K562 (cell line): ENCODE measurements at regions not wholly inside any gene's neighbourhood (a gene's known extent, or its start where the extent isn't known, plus 50 kb on each side); places are given as distances from the start of the nearest gene placed in this dataset.

ENCODE experiments used
- ATAC-seq: fragments of 200-7000 bp; cut with Tn5 transposase; 3 replicates; pipeline ENCODE4 v1.9.1; 2020; ENCODE audit warnings: moderate library complexity
- BruUV-seq: library from RNA; stranded (reverse); fragments of 400-500 nt; replicated peaks from 2 replicates; lab custom pipeline; 2021; lab: Mats Ljungman, UMichigan
- CTCF ChIA-PET: fragments of 300-600 bp; formaldehyde crosslinking; extraction: SDS; loops from one replicate; lab custom pipeline; 2021; ENCODE audit warnings: low intra/inter-chr PET ratio; lab: Yijun Ruan, JAX
- POLR2A ChIA-PET: fragments of 300-600, 350-650 bp; sonication (Branson Sonifier 250); formaldehyde crosslinking; extraction: SDS; loops from one replicate; lab custom pipeline; 2021; ENCODE audit warnings: antibody characterized with exemption, inconsistent platforms; lab: Yijun Ruan, JAX
- DNase-seq, 4 experiments: peaks; one replicate each; pipeline versions ENCODE4 v3.0.0 to v3.0.0-alpha.2; 2011 to 2018; ENCODE audit warnings: low spot score in 3 of 4, mixed read lengths in 3 of 4; ENCODE audit errors: extremely low read depth in 1 of 4
- FAIRE-seq: peaks from 2 replicates; lab custom pipeline; 2011; peaks lifted over from hg19 to GRCh38; lab: Jason Lieb, UNC
- H2AFZ ChIP-seq: 2 replicates; pipeline ENCODE4 v1.6.0; 2011; ENCODE audit warnings: low read depth, low read length, control low read depth, inconsistent platforms
- H3K27ac ChIP-seq: fragments of 200-600 bp; 3 replicates; pipeline ENCODE4 v1.8.0; 2011; ENCODE audit warnings: low read depth, mild to moderate bottlenecking, control low read depth, inconsistent platforms, low read length, moderate library complexity, mixed read lengths; ENCODE audit errors: extremely low read depth
- H3K27me3 ChIP-seq, 2 experiments: fragments of 300-600 bp in 1 of 2; 2 replicates in 1 of 2; 3 replicates in 1 of 2; pipeline versions ENCODE4 v1.6.0 to v1.8.0; 2011; ENCODE audit warnings: inconsistent platforms in 2 of 2, low read length in 2 of 2, mild to moderate bottlenecking in 1 of 2, mixed read lengths in 1 of 2, moderate library complexity in 1 of 2; ENCODE audit not compliant: control insufficient read depth in 2 of 2, insufficient read depth in 2 of 2
- H3K36me3 ChIP-seq: fragments of 300-600 bp; 3 replicates; pipeline ENCODE4 v1.8.0; 2011; ENCODE audit warnings: mild to moderate bottlenecking, low read length, inconsistent platforms; ENCODE audit not compliant: control insufficient read depth, insufficient read depth
- H3K4me1 ChIP-seq, 2 experiments: fragments of 200-600 bp in 1 of 2; replicated peaks in 1 of 2; 2 replicates in 1 of 2; 3 replicates in 1 of 2; pipeline versions ENCODE4 v1.5.1 to v1.8.0; 2011; ENCODE audit warnings: inconsistent platforms in 2 of 2, low read length in 2 of 2, mild to moderate bottlenecking in 1 of 2, mixed read lengths in 1 of 2, moderate library complexity in 1 of 2; ENCODE audit not compliant: control insufficient read depth in 2 of 2, insufficient read depth in 2 of 2
- H3K4me2 ChIP-seq: 2 replicates; pipeline ENCODE4 v1.6.1; 2011; ENCODE audit warnings: low read length, control low read depth, inconsistent platforms, mixed read lengths; ENCODE audit not compliant: insufficient read depth
- H3K4me3 ChIP-seq: fragments of 200-600 bp; sonication (generic), shearing (Covaris generic); 2 replicates; pipeline ENCODE4 v1.5.1; 2016; ENCODE audit warnings: control low read depth, inconsistent platforms
- H3K79me2 ChIP-seq: fragments of 200-600 bp; 3 replicates; pipeline ENCODE4 v1.8.0; 2011; ENCODE audit warnings: low read length, inconsistent platforms; ENCODE audit not compliant: control insufficient read depth, insufficient read depth
- H3K9ac ChIP-seq, 2 experiments: 2 replicates each; pipeline versions ENCODE4 v1.6.0 to v1.6.1; 2011; ENCODE audit warnings: low read depth in 2 of 2, low read length in 2 of 2, control low read depth in 1 of 2, inconsistent platforms in 1 of 2, mild to moderate bottlenecking in 1 of 2, mixed read lengths in 1 of 2; ENCODE audit not compliant: insufficient read depth in 1 of 2
- H3K9me1 ChIP-seq: one replicate; pipeline ENCODE4 v1.6.0; 2011; ENCODE audit warnings: inconsistent platforms, mild to moderate bottlenecking, low read length, moderate library complexity; ENCODE audit not compliant: control insufficient read depth, insufficient read depth
- H3K9me3 ChIP-seq: replicated peaks from 2 replicates; pipeline ENCODE4 v1.5.1; 2011; ENCODE audit warnings: low read depth, low read length, inconsistent platforms; ENCODE audit not compliant: control insufficient read depth, insufficient read depth
- H4K20me1 ChIP-seq: replicated peaks from 2 replicates; pipeline ENCODE4 v1.6.1; 2011; ENCODE audit warnings: low read length, inconsistent platforms, mixed read lengths; ENCODE audit not compliant: control insufficient read depth, insufficient read depth
- BRCA1 ChIP-seq, 2 experiments: fragments of 450-650 bp in 1 of 2; sonication (generic) in 1 of 2; formaldehyde crosslinking in 1 of 2; IDR thresholded peaks; 2 replicates each; pipeline versions ENCODE4 v1.5.0 to v1.6.1; 2017 to 2020; ENCODE audit warnings: mild to moderate bottlenecking in 1 of 2, missing genetic modification reagents in 1 of 2
- ELF1 ChIP-seq: fragments of 200-800 bp; sonication (Bioruptor generic); IDR thresholded peaks from 2 replicates; pipeline ENCODE4 v1.6.1; 2016; ENCODE audit warnings: missing genetic modification characterization, missing compliant biosample characterization
- EP400 ChIP-seq: fragments of 450-650 bp; IDR thresholded peaks from 2 replicates; pipeline ENCODE4 v1.6.1; 2017; ENCODE audit warnings: antibody characterized with exemption, mild to moderate bottlenecking, moderate library complexity
- HDGF ChIP-seq: fragments of 450-650 bp; IDR thresholded peaks from 2 replicates; pipeline ENCODE4 v1.6.1; 2016
- HMGN3 ChIP-seq: IDR thresholded peaks from 2 replicates; pipeline ENCODE4 v1.6.1; 2011; ENCODE audit warnings: borderline replicate concordance, low read depth, mild to moderate bottlenecking, mixed read lengths, low read length; ENCODE audit not compliant: insufficient read length; ENCODE audit errors: extremely low read depth
- JUNB ChIP-seq: fragments of 450-650 bp; formaldehyde crosslinking; conservative IDR thresholded peaks from 2 replicates; pipeline ENCODE4 v1.4.0; 2020; ENCODE audit warnings: mild to moderate bottlenecking
- LARP7 ChIP-seq: fragments of 450-650 bp; IDR thresholded peaks from 2 replicates; pipeline ENCODE4 v1.6.1; 2016
- MAFG ChIP-seq: fragments of 450-650 bp; conservative IDR thresholded peaks from 2 replicates; pipeline ENCODE4 v1.6.1; 2016; ENCODE audit warnings: missing genetic modification characterization, missing compliant biosample characterization
- RNF2 ChIP-seq: sonication (generic); IDR thresholded peaks from 2 replicates; pipeline ENCODE4 v1.6.1; 2016
- SAFB2 ChIP-seq: fragments of 200-400 bp; formaldehyde crosslinking; IDR thresholded peaks from 2 replicates; pipeline ENCODE4 v1.6.1; 2018; ENCODE audit warnings: borderline replicate concordance, low read length, low read depth, moderate library complexity; ENCODE audit not compliant: severe bottlenecking
- SREBF1 ChIP-seq: fragments of 150-350 bp; IDR thresholded peaks from 2 replicates; pipeline ENCODE4 v1.6.1; 2014; ENCODE audit warnings: antibody characterized with exemption, low read depth, low read length, borderline replicate concordance
- TAL1 ChIP-seq: fragments of 450-650 bp; IDR thresholded peaks from 2 replicates; pipeline ENCODE4 v1.6.1; 2016; ENCODE audit warnings: mild to moderate bottlenecking
- ZBTB1 ChIP-seq: sonication (generic); formaldehyde crosslinking; IDR thresholded peaks from 2 replicates; pipeline ENCODE4 v1.8.1; 2023; ENCODE audit warnings: missing genetic modification reagents, low read depth, mild to moderate bottlenecking, borderline replicate concordance
- ZNF780A ChIP-seq: fragments of 250-450 bp; sonication (Bioruptor Pico); IDR thresholded peaks from 2 replicates; pipeline ENCODE4 v1.5.0; 2021; ENCODE audit warnings: mild to moderate bottlenecking
- WGBS: fragments of 100-300 bp; shearing (Covaris generic); methylation state at CpG from one replicate; pipeline ENCODE4 v1.1.6; 2016; ENCODE audit warnings: low coverage, mixed read lengths; ENCODE audit not compliant: insufficient coverage; ENCODE audit errors: missing lambda C conversion rate; 5-methylcytosine and 5-hydroxymethylcytosine counted together
- in situ Hi-C: fragments of 300-500 bp; cut with MboI; formaldehyde crosslinking; loops from 4 replicates; pipeline ENCODE4 v1.15.0; 2018; ENCODE audit warnings: inconsistent platforms, mixed read lengths
- intact Hi-C: fragments of 100-400 bp; cut with micrococcal nuclease; formaldehyde crosslinking; loops from 2 replicates; pipeline ENCODE4 v1.14.2; 2022
- TF ChIP-seq, protein P1 (sequence below), 2 experiments: fragments of 200-800 bp in 1 of 2; sonication (Bioruptor generic) in 1 of 2; sonication (generic) in 1 of 2; formaldehyde crosslinking in 1 of 2; IDR thresholded peaks in 1 of 2; conservative IDR thresholded peaks in 1 of 2; 2 replicates each; pipeline versions ENCODE4 v1.5.0 to v1.6.1; 2016 to 2020; ENCODE audit warnings: missing compliant biosample characterization in 1 of 2, missing genetic modification characterization in 1 of 2, missing genetic modification reagents in 1 of 2
- TF ChIP-seq, protein P2 (sequence below): IDR thresholded peaks from 3 replicates; pipeline ENCODE4 v1.6.1; 2011; ENCODE audit warnings: borderline replicate concordance, mild to moderate bottlenecking; ENCODE audit not compliant: insufficient read length, insufficient read depth
- TF ChIP-seq, protein P3 (sequence below): fragments of 450-650 bp; IDR thresholded peaks from 2 replicates; pipeline ENCODE4 v1.6.1; 2016; ENCODE audit warnings: borderline replicate concordance

DNA sequence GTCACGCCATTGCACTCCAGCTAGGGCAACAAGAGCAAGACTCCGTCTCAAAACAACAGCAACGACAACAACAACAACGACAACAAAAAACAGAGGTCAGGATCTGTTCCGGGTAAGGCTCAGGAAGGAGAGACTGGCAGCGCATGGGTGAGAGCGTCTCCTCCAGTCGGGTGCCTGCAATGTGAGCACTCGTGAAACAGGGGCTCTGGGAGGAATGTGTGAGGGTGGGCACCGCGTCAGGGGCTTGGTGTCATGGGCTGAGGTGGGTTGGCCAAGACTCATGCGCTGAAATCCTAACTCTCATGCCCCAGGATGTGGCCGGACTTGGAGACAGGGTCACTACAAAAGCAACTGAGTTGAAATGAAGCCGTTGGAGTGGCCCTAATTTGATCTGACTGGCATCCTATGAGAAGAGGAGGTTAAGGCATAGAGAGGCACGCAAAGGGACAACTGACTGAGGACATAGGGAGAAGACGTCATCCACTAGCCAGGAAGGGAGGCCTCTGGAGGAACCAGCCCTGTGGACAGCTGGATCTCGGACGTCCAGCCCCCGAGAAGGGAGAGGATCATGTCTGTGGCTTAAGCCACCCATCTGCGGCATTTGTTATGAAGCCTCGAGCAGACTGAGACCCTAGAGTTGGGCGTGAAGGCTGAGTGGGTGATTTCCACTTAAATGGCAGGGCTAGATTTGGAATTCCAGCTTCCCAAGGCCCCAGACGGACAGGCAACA lies 241.5 kb upstream of the PITRM1 start:
- no peak overlapping the region for H2AFZ ChIP-seq
- peaks cover 0 to 30% of the 10 kb centered on the region in 2 experiments; a peak in 3 of 5 replicates for H3K27me3 ChIP-seq
- no peak overlapping the region for H3K27ac ChIP-seq
- H3K9me1 ChIP-seq, result no peaks in the 10 kb centered on the region
- POLR2A ChIA-PET, result interaction anchor here (0.5 kb wide), 1 partner anchor 20 kb away, joined by 4 read pairs; no protein-coding TSS in a partner anchor
- CTCF ChIA-PET, result no interaction called here
- in situ Hi-C loops, result no loop called here
- DNase-seq (no peak), FAIRE-seq (no peak), ATAC-seq (no peak)
- H3K4me3 ChIP-seq, result no peak overlapping the region
- H3K4me2 ChIP-seq, result no peak overlapping the region
- 0 out of 2 replicates have a peak, but pooled peaks cover 4% of the 10 kb centered on the region for H4K20me1 ChIP-seq
- no peaks in the 10 kb centered on the region for H3K79me2 ChIP-seq
- intact Hi-C loops, result no loop called here
- WGBS, result 19% methylated on average over 23 of the region's 23 CpGs
- H3K9me3 ChIP-seq, result no peaks in the 10 kb centered on the region
- H3K4me1 ChIP-seq, result no peaks in the 10 kb centered on the region
- no peaks in the 10 kb centered on the region for H3K36me3 ChIP-seq
- no peak overlapping the region for H3K9ac ChIP-seq
- BruUV-seq, result no TSS peak
- TF ChIP-seq HDGF (no peak), ZBTB1 (CRISPR knock-in tag) (no peak), SAFB2 (no peak), ELF1 (tag) (no peak), BRCA1 (IDR thresholded peaks at IDR 0.05) (no peak), BRCA1 (CRISPR knock-in tag; IDR thresholded peaks at IDR 0.05) (no peak), HMGN3 (no peak), JUNB (CRISPR knock-in tag) (no peak), TAL1 (no peak), EP400 (no peak), ZNF780A (no peak), LARP7 (no peak), SREBF1 (no peak), MAFG (tag) (no peak), RNF2 (no peak)
- TF ChIP-seq, protein P1, sequence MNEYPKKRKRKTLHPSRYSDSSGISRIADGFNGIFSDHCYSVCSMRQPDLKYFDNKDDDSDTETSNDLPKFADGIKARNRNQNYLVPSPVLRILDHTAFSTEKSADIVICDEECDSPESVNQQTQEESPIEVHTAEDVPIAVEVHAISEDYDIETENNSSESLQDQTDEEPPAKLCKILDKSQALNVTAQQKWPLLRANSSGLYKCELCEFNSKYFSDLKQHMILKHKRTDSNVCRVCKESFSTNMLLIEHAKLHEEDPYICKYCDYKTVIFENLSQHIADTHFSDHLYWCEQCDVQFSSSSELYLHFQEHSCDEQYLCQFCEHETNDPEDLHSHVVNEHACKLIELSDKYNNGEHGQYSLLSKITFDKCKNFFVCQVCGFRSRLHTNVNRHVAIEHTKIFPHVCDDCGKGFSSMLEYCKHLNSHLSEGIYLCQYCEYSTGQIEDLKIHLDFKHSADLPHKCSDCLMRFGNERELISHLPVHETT (CRISPR knock-in tag; conservative IDR thresholded peaks at IDR 0.05 in 1 of 2, IDR thresholded peaks at IDR 0.05 in 1 of 2), result no peak
- TF ChIP-seq, protein P2, sequence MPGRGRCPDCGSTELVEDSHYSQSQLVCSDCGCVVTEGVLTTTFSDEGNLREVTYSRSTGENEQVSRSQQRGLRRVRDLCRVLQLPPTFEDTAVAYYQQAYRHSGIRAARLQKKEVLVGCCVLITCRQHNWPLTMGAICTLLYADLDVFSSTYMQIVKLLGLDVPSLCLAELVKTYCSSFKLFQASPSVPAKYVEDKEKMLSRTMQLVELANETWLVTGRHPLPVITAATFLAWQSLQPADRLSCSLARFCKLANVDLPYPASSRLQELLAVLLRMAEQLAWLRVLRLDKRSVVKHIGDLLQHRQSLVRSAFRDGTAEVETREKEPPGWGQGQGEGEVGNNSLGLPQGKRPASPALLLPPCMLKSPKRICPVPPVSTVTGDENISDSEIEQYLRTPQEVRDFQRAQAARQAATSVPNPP, result no peak
- TF ChIP-seq, protein P3, sequence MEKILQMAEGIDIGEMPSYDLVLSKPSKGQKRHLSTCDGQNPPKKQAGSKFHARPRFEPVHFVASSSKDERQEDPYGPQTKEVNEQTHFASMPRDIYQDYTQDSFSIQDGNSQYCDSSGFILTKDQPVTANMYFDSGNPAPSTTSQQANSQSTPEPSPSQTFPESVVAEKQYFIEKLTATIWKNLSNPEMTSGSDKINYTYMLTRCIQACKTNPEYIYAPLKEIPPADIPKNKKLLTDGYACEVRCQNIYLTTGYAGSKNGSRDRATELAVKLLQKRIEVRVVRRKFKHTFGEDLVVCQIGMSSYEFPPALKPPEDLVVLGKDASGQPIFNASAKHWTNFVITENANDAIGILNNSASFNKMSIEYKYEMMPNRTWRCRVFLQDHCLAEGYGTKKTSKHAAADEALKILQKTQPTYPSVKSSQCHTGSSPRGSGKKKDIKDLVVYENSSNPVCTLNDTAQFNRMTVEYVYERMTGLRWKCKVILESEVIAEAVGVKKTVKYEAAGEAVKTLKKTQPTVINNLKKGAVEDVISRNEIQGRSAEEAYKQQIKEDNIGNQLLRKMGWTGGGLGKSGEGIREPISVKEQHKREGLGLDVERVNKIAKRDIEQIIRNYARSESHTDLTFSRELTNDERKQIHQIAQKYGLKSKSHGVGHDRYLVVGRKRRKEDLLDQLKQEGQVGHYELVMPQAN, result no peak
